A673 (cell line): ENCODE measurements at regions not wholly inside any gene's neighbourhood (a gene's known extent, or its start where the extent isn't known, plus 50 kb on each side); places are given as distances from the start of the nearest gene placed in this dataset.

Experiments used
- BruUV-seq: library from RNA; stranded (reverse); fragments of 400-500 nt; replicated peaks from 2 replicates; lab custom pipeline; 2021; lab: Mats Ljungman, UMichigan
- CTCF ChIA-PET: fragments of 300-600 bp; sonication (Branson Sonifier 250); formaldehyde crosslinking; loops from one replicate; lab custom pipeline; 2022; ENCODE audit warnings: antibody characterized with exemption; lab: Charles Lee
- POLR2A ChIA-PET: fragments of 300-600 bp; sonication (Branson Sonifier 250); formaldehyde crosslinking; loops from one replicate; lab custom pipeline; 2022; ENCODE audit warnings: antibody characterized with exemption; ENCODE audit not compliant: low non-redundant PET; lab: Charles Lee
- DNase-seq: peaks from one replicate; pipeline ENCODE4 v3.0.0-alpha.2; 2015; ENCODE audit warnings: low spot score
- H3K27ac ChIP-seq: fragments of 200-600 bp; sonication (generic); 2 replicates; pipeline ENCODE4 v1.5.1; 2016; ENCODE audit warnings: mixed run types, low read depth, mild to moderate bottlenecking, mixed read lengths, antibody characterized with exemption, low read length; ENCODE audit not compliant: poor library complexity, severe bottlenecking
- H3K27me3 ChIP-seq: fragments of 200-600 bp; sonication (generic); replicated peaks from 2 replicates; pipeline ENCODE4 v1.6.1; 2017; ENCODE audit warnings: mixed run types, low read depth, mild to moderate bottlenecking, mixed read lengths, antibody characterized with exemption, low read length; ENCODE audit not compliant: insufficient read depth, poor library complexity
- H3K36me3 ChIP-seq: fragments of 200-600 bp; sonication (generic); 2 replicates; pipeline ENCODE4 v1.6.1; 2016; ENCODE audit warnings: mixed run types, mild to moderate bottlenecking, mixed read lengths, antibody characterized with exemption, low read length; ENCODE audit not compliant: insufficient read depth, poor library complexity, severe bottlenecking
- H3K4me1 ChIP-seq: fragments of 200-600 bp; sonication (generic); 2 replicates; pipeline ENCODE4 v1.6.1; 2017; ENCODE audit warnings: mixed run types, mild to moderate bottlenecking, mixed read lengths, antibody characterized with exemption, low read length; ENCODE audit not compliant: insufficient read depth, poor library complexity, severe bottlenecking
- H3K4me3 ChIP-seq: fragments of 200-600 bp; sonication (generic); 2 replicates; pipeline ENCODE4 v1.5.1; 2016; ENCODE audit warnings: low read depth, mixed run types, mild to moderate bottlenecking, mixed read lengths, low read length; ENCODE audit not compliant: poor library complexity, severe bottlenecking
- H3K9me3 ChIP-seq: fragments of 200-600 bp; sonication (generic); 2 replicates; pipeline ENCODE4 v1.6.1; 2016; ENCODE audit warnings: mixed run types, low read depth, mild to moderate bottlenecking, mixed read lengths, antibody characterized with exemption, low read length; ENCODE audit not compliant: poor library complexity, severe bottlenecking
- EZH2 ChIP-seq: fragments of 200-600 bp; sonication (generic); IDR thresholded peaks from 2 replicates; pipeline ENCODE4 v1.6.1; 2017; ENCODE audit warnings: borderline replicate concordance, low read depth, mild to moderate bottlenecking, mixed read lengths, antibody characterized with exemption, low read length; ENCODE audit not compliant: poor library complexity, severe bottlenecking
- intact Hi-C: fragments of 100-400 bp; cut with micrococcal nuclease; formaldehyde crosslinking; loops from one replicate; pipeline ENCODE4 v1.10.0; 2022; ENCODE audit not compliant: unreplicated experiment
- TF ChIP-seq, protein P1 (sequence below): fragments of 300-800, 200-600 bp; sonication (generic); conservative IDR thresholded peaks from 2 replicates; pipeline ENCODE4 v1.5.1; 2017; ENCODE audit warnings: low read depth, mild to moderate bottlenecking, antibody characterized with exemption, low read length, moderate library complexity, mixed read lengths

DNA sequence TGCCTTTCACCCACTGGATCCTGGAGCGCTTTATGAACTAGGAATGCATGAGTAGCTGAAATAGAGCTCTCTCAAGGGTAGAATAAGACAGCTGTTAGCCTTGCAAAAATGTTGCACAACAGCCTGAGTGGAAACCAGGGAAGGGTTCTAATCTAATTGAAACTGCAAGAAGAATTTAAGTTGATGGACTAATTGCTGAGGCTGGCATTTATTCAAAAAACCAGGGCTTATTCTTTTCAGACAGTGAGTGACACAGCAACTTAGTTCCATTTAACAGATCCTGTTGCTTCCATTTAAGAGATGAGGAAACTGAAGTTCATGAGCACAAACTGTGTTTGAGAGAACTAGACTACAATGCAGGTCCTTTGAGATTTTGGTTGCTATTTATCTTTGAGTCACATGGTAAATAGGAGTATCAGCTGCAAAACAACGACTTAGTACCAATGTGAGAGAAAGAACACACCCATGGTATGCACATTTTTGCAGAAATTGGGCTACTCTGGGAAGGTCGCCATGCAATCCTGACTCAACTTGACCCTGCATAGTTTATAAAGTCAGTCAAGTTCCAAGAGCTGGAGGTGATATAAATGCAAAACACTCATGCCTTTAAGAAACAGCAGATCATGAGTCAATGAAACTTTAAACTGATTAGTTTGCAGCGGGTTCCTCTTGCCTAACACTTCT is 76.4 kb upstream of the PARD3B start:
- BruUV-seq: no TSS peak
- H3K4me1 ChIP-seq: peaks cover 29% of the 10 kb centered on the region
- TF ChIP-seq EZH2: no peak
- TF ChIP-seq, protein P1, sequence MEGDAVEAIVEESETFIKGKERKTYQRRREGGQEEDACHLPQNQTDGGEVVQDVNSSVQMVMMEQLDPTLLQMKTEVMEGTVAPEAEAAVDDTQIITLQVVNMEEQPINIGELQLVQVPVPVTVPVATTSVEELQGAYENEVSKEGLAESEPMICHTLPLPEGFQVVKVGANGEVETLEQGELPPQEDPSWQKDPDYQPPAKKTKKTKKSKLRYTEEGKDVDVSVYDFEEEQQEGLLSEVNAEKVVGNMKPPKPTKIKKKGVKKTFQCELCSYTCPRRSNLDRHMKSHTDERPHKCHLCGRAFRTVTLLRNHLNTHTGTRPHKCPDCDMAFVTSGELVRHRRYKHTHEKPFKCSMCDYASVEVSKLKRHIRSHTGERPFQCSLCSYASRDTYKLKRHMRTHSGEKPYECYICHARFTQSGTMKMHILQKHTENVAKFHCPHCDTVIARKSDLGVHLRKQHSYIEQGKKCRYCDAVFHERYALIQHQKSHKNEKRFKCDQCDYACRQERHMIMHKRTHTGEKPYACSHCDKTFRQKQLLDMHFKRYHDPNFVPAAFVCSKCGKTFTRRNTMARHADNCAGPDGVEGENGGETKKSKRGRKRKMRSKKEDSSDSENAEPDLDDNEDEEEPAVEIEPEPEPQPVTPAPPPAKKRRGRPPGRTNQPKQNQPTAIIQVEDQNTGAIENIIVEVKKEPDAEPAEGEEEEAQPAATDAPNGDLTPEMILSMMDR: no peak
- ChIA-PET CTCF (no interaction called here), POLR2A (no interaction called here)
- no peaks in the 10 kb centered on the region for H3K9me3 ChIP-seq
- intact Hi-C loops: no loop called here
- no peak overlapping the region for H3K4me3 ChIP-seq
- H3K27me3 ChIP-seq: no peaks in the 10 kb centered on the region
- peak overlapping the region; percentile 75 for H3K27ac ChIP-seq
- DNase-seq: peak; percentile 84
- no peaks in the 10 kb centered on the region for H3K36me3 ChIP-seq

GRCh38 chr2:204470178-204470620 is 75.1 kb upstream of the PARD3B start:
- intact Hi-C loops: no loop called here
- POLR2A ChIA-PET: no interaction called here
- TF ChIP-seq, protein P1: no peak
- TF ChIP-seq EZH2: no peak
- Histone ChIP-seq H3K36me3 (no peaks in the 10 kb centered on the region), H3K9me3 (no peaks in the 10 kb centered on the region), H3K4me1 (peaks cover 29% of the 10 kb centered on the region), H3K27ac (peak overlapping the region; percentile 75), H3K4me3 (no peak overlapping the region), H3K27me3 (no peaks in the 10 kb centered on the region)
- CTCF ChIA-PET: no interaction called here
- BruUV-seq: no TSS peak
- peak; percentile 19 for DNase-seq

DNA sequence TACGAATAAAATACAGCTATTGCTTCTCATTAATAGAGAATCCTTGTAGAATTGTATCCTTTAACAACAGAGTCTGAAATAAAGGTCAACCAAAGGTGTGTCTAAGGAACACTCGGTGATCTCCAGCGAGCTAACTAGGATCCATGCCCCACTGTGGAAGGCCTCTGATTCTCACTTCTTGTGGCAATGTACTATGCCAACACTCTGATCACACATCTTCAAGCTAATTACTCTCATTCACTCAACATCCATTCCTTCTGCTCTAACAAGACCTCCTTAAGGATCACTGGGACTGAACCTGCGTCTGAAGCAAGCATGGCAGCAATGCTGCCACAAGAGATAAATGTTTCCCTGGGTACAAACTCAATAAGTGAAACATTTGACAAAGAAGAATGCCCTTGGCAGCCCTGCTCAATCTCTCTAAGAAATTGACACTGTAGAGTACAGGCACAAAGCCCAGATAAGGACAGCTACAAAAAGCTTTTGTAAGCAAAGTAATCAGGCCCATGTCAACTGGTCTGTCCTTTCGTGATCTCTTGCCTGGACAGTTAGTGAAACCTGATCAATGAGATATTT is 74.6 kb upstream of the PARD3B start:
- POLR2A ChIA-PET: no interaction called here
- TF ChIP-seq EZH2: no peak
- TF ChIP-seq, protein P1: no peak
- no peaks in the 10 kb centered on the region for H3K27me3 ChIP-seq
- CTCF ChIA-PET: no interaction called here
- no peak for DNase-seq
- BruUV-seq: no TSS peak
- no peak overlapping the region for H3K4me3 ChIP-seq
- no peaks in the 10 kb centered on the region for H3K36me3 ChIP-seq
- H3K4me1 ChIP-seq: peaks cover 29% of the 10 kb centered on the region
- intact Hi-C loops: no loop called here
- H3K27ac ChIP-seq: peak overlapping the region; percentile 75
- no peaks in the 10 kb centered on the region for H3K9me3 ChIP-seq
